Aorta (tissue), 5 donors: ENCODE measurements at regions not wholly inside any gene's neighbourhood (a gene's known extent, or its start where the extent isn't known, plus 50 kb on each side); places are given as distances from the start of the nearest gene placed in this dataset.
A peak's percentile ranks its signal among the peaks of the same experiment; 100 is the strongest.
"Not testable (repeated sequence)": the region's sequence is repeated elsewhere in the genome, so short reads cannot be mapped to it uniquely, and the experiment has no call there.

Source experiments
- ATAC-seq: fragments of 200-7000 bp; cut with Tn5 transposase; one replicate; pipeline ENCODE4 v1.9.1; 2022; ENCODE audit warnings: moderate library complexity; ENCODE audit not compliant: low FRiP score
- DNase-seq, 2 donors: peaks; one replicate each; pipeline ENCODE4 v3.0.0-alpha.2; 2020
- H3K27ac ChIP-seq, 2 donors: one replicate each; pipeline ENCODE4 v1.5.1; 2013; ENCODE audit warnings: low read length in 2 of 2, mild to moderate bottlenecking in 2 of 2, moderate library complexity in 2 of 2, control low read depth in 1 of 2, inconsistent platforms in 1 of 2, low read depth in 1 of 2
- H3K27me3 ChIP-seq, 2 donors: one replicate each; pipeline ENCODE4 v1.6.1; 2013; ENCODE audit warnings: control low read depth in 1 of 2, low read length in 1 of 2, mild to moderate bottlenecking in 1 of 2, moderate library complexity in 1 of 2; ENCODE audit not compliant: insufficient read depth in 2 of 2, control insufficient read depth in 1 of 2
- H3K36me3 ChIP-seq, 2 donors: one replicate each; pipeline ENCODE4 v1.6.1; 2013; ENCODE audit warnings: control low read depth in 1 of 2, low read length in 1 of 2, mild to moderate bottlenecking in 1 of 2; ENCODE audit not compliant: insufficient read depth in 2 of 2, control insufficient read depth in 1 of 2
- H3K4me1 ChIP-seq, 2 donors: one replicate each; pipeline ENCODE4 v1.6.1; 2013; ENCODE audit warnings: low read length in 2 of 2, control low read depth in 1 of 2, mild to moderate bottlenecking in 1 of 2, moderate library complexity in 1 of 2; ENCODE audit not compliant: insufficient read depth in 2 of 2, control insufficient read depth in 1 of 2
- H3K4me3 ChIP-seq, 2 donors: one replicate each; pipeline ENCODE4 v1.5.1; 2013; ENCODE audit warnings: low read length in 2 of 2, control low read depth in 1 of 2, mild to moderate bottlenecking in 1 of 2
- H3K9me3 ChIP-seq: one replicate; pipeline ENCODE4 v1.6.1; 2013; ENCODE audit warnings: mild to moderate bottlenecking, low read length; ENCODE audit not compliant: control insufficient read depth
- WGBS, 2 donors: extraction: QIAGEN DNeasy Blood & Tissue Kit; methylation state at CpG; one replicate each; pipeline ENCODE4 v1.1.7; 2013; 5-methylcytosine and 5-hydroxymethylcytosine counted together
- intact Hi-C, 2 donors: fragments of 100-400 bp; cut with DNase I; formaldehyde crosslinking; loops; one replicate each; pipeline versions ENCODE4 v1.14.2 to v1.15.0; 2022
- donor health status: healthy with polysubstance abuse.
- donor health status: Bipolar disorder and iron deficiency.
- donor health status: DM: no; HTN: no; CAD: no.
- donor health status: DM: no; HTN: no; CAD: no.
- donor health status: DM: yes; HTN: yes; CAD: no.

DNA sequence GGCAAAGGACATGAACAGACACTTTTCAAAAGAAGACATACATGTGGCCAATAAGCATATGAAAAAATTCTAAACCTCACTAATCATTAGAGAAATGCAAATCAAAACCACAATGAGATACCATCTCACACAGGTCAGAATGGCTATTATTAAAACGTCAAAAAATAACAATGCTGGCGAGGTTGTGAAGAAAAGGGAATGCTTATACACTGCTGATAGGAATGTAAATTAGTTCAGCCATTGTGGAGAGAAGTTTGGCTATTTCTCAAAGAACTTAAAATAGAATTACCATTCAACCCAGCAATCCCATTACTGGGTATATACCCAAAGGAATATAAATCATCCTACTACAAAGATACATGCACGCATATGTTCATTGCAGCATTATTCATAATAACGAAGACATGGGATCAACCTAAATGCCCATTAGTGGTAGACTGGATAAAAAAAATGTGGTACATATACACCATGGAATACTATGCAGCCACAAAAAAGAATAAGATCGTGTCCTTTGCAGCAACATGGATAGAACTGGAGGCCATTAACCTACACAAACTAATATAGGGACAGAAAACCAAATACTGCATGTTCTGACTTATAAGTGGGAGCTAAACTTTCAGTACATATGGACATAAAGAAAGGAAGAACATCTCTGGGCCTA, 101.7 kb downstream of the KLF5 start:
- H3K36me3 ChIP-seq, H3K4me3 ChIP-seq, H3K27ac ChIP-seq, H3K4me1 ChIP-seq, H3K9me3 ChIP-seq, DNase-seq, H3K27me3 ChIP-seq, intact Hi-C loops, ATAC-seq: not testable (repeated sequence)
- 78 to 80% methylated on average over 5 of the region's 5 CpGs for WGBS, 2 donors

DNA sequence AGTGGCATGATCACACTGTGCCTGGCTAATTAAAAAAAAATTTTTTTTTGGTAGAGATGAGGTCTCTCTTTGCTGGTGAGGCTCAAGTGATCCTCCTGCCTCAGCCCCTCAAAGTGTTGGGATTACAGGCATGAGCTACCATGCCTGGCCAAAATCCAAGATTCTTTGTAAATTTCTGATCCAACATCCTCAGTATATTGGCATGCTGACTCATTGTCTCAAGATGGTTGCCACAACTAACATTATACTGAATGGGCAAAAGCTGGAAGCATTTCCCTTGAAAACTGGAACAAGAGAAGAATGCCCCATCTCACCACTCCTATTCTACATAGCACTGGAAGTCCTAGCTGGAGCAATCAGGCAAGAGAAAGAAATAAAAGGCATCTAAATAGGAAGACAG, 100.0 kb downstream of the KLF5 start:
- no peak overlapping the region for H3K27ac ChIP-seq
- H3K36me3 ChIP-seq, result no peaks in the 10 kb centered on the region
- no peak for DNase-seq
- no peaks in the 10 kb centered on the region for H3K9me3 ChIP-seq
- no peaks in the 10 kb centered on the region for H3K4me1 ChIP-seq
- intact Hi-C loops, result no loop called here
- H3K4me3 ChIP-seq, result no peak overlapping the region
- ATAC-seq, result no peak
- no peaks in the 10 kb centered on the region for H3K27me3 ChIP-seq

DNA sequence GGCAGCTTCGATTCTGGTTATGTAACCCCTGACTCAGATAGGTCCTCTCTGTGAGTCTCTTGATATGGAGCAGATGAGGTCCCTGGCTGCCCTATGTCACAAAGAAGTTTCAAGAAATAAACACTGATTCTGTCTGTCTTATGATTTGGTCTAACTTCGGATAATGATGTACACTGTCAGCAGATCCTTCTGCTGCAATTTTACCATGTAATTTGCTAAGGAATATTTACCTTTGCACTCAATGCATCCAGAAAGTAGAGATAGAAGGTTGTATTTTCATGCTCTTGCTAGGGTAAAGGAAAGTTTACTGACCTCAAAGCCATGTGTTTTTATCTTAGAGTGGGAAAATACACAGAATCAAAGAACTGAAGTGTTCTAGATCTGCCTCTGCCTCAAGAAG, 98.2 kb downstream of the KLF5 start:
- ATAC-seq (no peak), DNase-seq (no peak)
- no peak overlapping the region for H3K4me3 ChIP-seq
- H3K36me3 ChIP-seq, result no peaks in the 10 kb centered on the region
- no peaks in the 10 kb centered on the region for H3K27me3 ChIP-seq
- intact Hi-C loops, result no loop called here
- WGBS, 2 donors, result 78 to 88% methylated on average over 2 of the region's 2 CpGs
- no peak overlapping the region for H3K27ac ChIP-seq
- no peaks in the 10 kb centered on the region for H3K9me3 ChIP-seq
- H3K4me1 ChIP-seq, result no peaks in the 10 kb centered on the region

DNA sequence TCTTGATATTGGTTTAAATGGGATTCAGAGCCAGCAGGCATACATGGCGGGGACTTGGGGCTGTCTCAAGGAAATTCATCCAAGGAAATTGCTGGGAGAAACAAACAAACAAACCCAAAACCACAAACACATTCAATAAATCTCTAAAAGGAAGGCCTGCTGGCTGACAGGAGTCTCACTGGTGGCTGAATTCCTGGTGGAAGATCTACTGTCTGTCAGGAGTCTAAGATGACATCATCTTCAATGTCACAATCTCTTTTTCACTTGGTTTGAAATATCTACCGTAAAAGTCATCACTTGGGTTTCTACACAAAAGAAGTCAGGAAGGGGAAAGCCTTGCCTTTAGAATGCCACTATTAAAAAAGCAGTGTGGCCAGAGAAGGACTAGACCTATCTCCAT, 87.9 kb downstream of the KLF5 start:
- ATAC-seq (no peak), DNase-seq (no peak)
- H3K4me1 ChIP-seq, result no peaks in the 10 kb centered on the region
- no peaks in the 10 kb centered on the region for H3K9me3 ChIP-seq
- intact Hi-C loops, result no loop called here
- no peaks in the 10 kb centered on the region for H3K36me3 ChIP-seq
- H3K27me3 ChIP-seq, result no peaks in the 10 kb centered on the region
- H3K4me3 ChIP-seq, result no peak overlapping the region
- H3K27ac ChIP-seq, result no peak overlapping the region
- WGBS, 2 donors, result 93 to 94% methylated on average over 2 of the region's 2 CpGs

DNA sequence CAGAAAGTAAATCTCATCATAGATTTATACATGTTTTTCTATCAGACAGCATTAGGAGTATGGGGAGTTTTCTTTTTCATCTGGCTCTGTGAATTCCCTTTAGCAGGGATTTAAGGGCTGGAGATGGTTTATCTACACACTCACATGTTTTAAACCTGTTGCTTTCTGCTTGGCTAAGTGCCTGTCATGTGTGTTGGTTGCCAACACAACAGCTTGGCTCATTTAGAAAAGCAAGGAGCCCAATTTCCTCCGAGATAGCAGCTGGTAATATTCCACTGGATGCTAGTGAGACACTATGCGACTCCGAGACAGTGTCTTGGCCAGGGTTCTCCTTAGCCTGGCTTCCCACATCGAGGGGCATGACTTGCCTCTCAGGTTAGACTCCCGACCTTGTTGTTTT, 83.3 kb downstream of the KLF5 start:
- WGBS, 2 donors, result 10 to 16% methylated on average over 5 of the region's 5 CpGs
- H3K27ac ChIP-seq, result no peak overlapping the region
- H3K36me3 ChIP-seq, result no peaks in the 10 kb centered on the region
- peaks cover 0 to 1% of the 10 kb centered on the region in 2 donors for H3K4me1 ChIP-seq
- H3K4me3 ChIP-seq, result no peak overlapping the region
- H3K27me3 ChIP-seq, result no peaks in the 10 kb centered on the region
- DNase-seq (no peak), ATAC-seq (no peak)
- intact Hi-C loops, result no loop called here
- no peaks in the 10 kb centered on the region for H3K9me3 ChIP-seq

DNA sequence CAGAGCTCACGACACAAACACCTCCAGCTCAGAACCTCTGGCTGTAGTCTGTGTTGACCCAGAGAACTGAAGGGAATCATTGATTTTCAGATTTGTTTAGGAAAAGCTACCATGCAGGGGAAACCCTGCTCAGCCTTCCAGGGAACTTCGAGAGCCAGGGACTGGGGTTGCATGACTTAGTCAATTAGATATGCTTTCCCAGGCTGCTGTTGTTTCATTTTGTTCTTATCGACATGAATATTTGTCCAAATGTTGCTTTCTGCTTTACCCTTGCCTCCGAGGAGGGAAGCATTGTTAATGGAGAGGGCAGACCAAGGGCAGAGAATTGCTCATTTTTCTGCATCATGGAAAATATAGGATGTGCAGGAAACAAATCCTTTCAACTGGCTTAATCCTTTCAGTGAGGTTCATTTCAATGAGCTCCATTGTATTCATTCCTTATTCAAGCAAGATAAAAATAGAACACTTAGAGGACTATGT, 82.5 kb downstream of the KLF5 start:
- 15% methylated on average over 4 of the region's 4 CpGs for WGBS, 2 donors
- Histone ChIP-seq H3K36me3 (no peaks in the 10 kb centered on the region), H3K4me3 (peak overlapping the region in 1 of 2 donors; percentile 48), H3K9me3 (no peaks in the 10 kb centered on the region), H3K27me3 (no peaks in the 10 kb centered on the region), H3K27ac (no peak overlapping the region), H3K4me1 (peaks cover 0 to 1% of the 10 kb centered on the region in 2 donors)
- ATAC-seq (no peak), DNase-seq (no peak)
- intact Hi-C loops, result no loop called here

DNA sequence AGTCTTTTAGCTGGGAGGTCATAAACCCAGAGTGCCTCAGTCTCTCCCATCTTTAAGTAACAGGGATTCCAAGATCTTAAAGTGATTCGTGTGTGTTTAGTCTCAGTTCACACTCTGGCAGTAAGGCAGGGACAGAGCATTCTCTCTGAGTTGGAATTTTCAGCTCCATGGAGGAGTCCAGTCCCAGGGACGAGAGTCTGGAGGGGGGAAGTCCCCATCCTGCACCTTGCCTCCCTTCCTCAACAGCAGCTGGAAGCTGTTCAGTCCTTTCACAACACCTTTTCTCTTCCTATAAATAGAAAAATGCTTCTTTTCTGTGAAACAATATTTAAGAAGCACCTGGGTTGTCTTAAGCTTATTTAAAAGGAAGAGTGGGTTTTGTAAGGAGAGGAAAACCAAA, 82.0 kb downstream of the KLF5 start:
- no peaks in the 10 kb centered on the region for H3K36me3 ChIP-seq
- no peaks in the 10 kb centered on the region for H3K27me3 ChIP-seq
- no peak overlapping the region for H3K4me3 ChIP-seq
- DNase-seq (no peak), ATAC-seq (no peak)
- peaks cover 0 to 1% of the 10 kb centered on the region in 2 donors for H3K4me1 ChIP-seq
- H3K9me3 ChIP-seq, result no peaks in the 10 kb centered on the region
- 71% methylated on average over 2 of the region's 2 CpGs for WGBS, 2 donors
- no peak overlapping the region for H3K27ac ChIP-seq
- intact Hi-C loops, result no loop called here

DNA sequence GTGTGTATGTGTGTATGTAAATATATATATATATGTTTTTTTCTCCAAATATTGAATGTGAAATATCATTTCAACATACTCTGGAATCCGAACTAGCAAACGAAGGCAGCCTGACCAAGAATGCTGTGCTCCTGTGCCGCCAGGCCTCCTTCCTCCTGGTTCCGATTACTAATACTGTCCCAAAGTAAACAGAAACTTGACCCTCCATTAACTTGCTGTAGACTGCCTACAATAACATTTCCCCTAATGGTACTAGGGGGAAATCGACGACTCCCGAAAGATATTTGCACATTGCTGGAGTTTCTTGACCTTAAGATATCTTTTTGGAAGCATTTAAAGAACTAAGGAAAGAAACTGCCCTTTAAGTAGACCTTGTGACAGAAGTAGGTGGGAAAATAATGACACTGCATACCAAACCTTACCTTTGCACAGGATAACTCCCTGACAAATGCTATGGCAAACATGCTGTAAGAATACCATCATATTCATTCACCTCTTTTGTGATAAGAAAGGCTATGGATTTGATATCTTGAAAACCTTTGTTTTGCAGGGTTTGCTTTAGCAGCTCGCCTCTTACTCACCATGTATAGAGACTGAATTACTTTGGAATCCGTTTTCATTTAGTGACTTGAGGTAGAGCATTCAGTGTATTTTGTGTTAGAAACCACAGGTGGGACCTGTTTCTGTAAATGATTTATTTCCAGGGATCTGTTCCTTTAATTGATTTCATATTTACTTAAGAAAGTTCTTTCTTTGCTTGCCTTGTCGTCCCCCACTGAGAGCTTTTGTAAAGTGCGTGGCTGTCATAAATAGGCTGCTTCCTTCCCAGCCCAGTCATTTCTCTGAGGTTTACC, 80.1 kb downstream of the KLF5 start:
- ATAC-seq (no peak), DNase-seq (no peak)
- no peaks in the 10 kb centered on the region for H3K27me3 ChIP-seq
- no peak overlapping the region for H3K27ac ChIP-seq
- no peaks in the 10 kb centered on the region for H3K36me3 ChIP-seq
- no peak overlapping the region for H3K4me3 ChIP-seq
- intact Hi-C loops, result no loop called here
- H3K4me1 ChIP-seq, result peaks cover 0 to 1% of the 10 kb centered on the region in 2 donors
- H3K9me3 ChIP-seq, result no peaks in the 10 kb centered on the region
- 52 to 56% methylated on average over 11 of the region's 11 CpGs for WGBS, 2 donors

DNA sequence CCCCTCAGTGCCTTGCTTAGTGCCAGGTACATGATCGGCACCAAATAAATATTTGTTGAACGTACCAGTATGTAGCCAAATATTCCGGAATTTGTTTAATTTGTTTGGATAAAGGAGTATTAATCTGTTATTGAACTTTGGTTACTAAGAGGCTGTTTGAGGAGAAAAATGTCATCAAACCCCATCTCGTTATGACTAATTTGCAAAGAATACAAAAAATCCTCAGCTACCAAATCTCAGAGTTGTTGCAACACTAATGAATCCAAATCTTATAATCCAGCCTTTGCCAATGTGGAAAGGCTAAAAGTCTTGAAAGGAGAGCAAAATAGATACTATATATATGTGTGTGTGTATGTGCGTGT, 79.5 kb downstream of the KLF5 start:
- no peak overlapping the region for H3K27ac ChIP-seq
- peaks cover 0 to 1% of the 10 kb centered on the region in 2 donors for H3K4me1 ChIP-seq
- H3K4me3 ChIP-seq, result no peak overlapping the region
- no peak for ATAC-seq
- no peaks in the 10 kb centered on the region for H3K27me3 ChIP-seq
- no peaks in the 10 kb centered on the region for H3K9me3 ChIP-seq
- WGBS, 2 donors, result 86 to 87% methylated on average over 5 of the region's 5 CpGs
- intact Hi-C loops, result no loop called here
- no peaks in the 10 kb centered on the region for H3K36me3 ChIP-seq
- no peak for DNase-seq
